K562 (cell line): ENCODE measurements at regions not wholly inside any gene's neighbourhood (a gene's known extent, or its start where the extent isn't known, plus 50 kb on each side); places are given as distances from the start of the nearest gene placed in this dataset.

Source experiments
- ATAC-seq: fragments of 200-7000 bp; cut with Tn5 transposase; 3 replicates; pipeline ENCODE4 v1.9.1; 2020; ENCODE audit warnings: moderate library complexity
- BruUV-seq: library from RNA; stranded (reverse); fragments of 400-500 nt; replicated peaks from 2 replicates; lab custom pipeline; 2021; lab: Mats Ljungman, UMichigan
- CTCF ChIA-PET: fragments of 300-600 bp; formaldehyde crosslinking; extraction: SDS; loops from one replicate; lab custom pipeline; 2021; ENCODE audit warnings: low intra/inter-chr PET ratio; lab: Yijun Ruan, JAX
- POLR2A ChIA-PET: fragments of 300-600, 350-650 bp; sonication (Branson Sonifier 250); formaldehyde crosslinking; extraction: SDS; loops from one replicate; lab custom pipeline; 2021; ENCODE audit warnings: antibody characterized with exemption, inconsistent platforms; lab: Yijun Ruan, JAX
- DNase-seq, 4 experiments: peaks; one replicate each; pipeline versions ENCODE4 v3.0.0 to v3.0.0-alpha.2; 2011 to 2018; ENCODE audit warnings: low spot score in 3 of 4, mixed read lengths in 3 of 4; ENCODE audit errors: extremely low read depth in 1 of 4
- FAIRE-seq: peaks from 2 replicates; lab custom pipeline; 2011; peaks lifted over from hg19 to GRCh38; lab: Jason Lieb, UNC
- H2AFZ ChIP-seq: 2 replicates; pipeline ENCODE4 v1.6.0; 2011; ENCODE audit warnings: low read depth, low read length, control low read depth, inconsistent platforms
- H3K27ac ChIP-seq: fragments of 200-600 bp; 3 replicates; pipeline ENCODE4 v1.8.0; 2011; ENCODE audit warnings: low read depth, mild to moderate bottlenecking, control low read depth, inconsistent platforms, low read length, moderate library complexity, mixed read lengths; ENCODE audit errors: extremely low read depth
- H3K27me3 ChIP-seq, 2 experiments: fragments of 300-600 bp in 1 of 2; 2 replicates in 1 of 2; 3 replicates in 1 of 2; pipeline versions ENCODE4 v1.6.0 to v1.8.0; 2011; ENCODE audit warnings: inconsistent platforms in 2 of 2, low read length in 2 of 2, mild to moderate bottlenecking in 1 of 2, mixed read lengths in 1 of 2, moderate library complexity in 1 of 2; ENCODE audit not compliant: control insufficient read depth in 2 of 2, insufficient read depth in 2 of 2
- H3K36me3 ChIP-seq: fragments of 300-600 bp; 3 replicates; pipeline ENCODE4 v1.8.0; 2011; ENCODE audit warnings: mild to moderate bottlenecking, low read length, inconsistent platforms; ENCODE audit not compliant: control insufficient read depth, insufficient read depth
- H3K4me1 ChIP-seq, 2 experiments: fragments of 200-600 bp in 1 of 2; replicated peaks in 1 of 2; 2 replicates in 1 of 2; 3 replicates in 1 of 2; pipeline versions ENCODE4 v1.5.1 to v1.8.0; 2011; ENCODE audit warnings: inconsistent platforms in 2 of 2, low read length in 2 of 2, mild to moderate bottlenecking in 1 of 2, mixed read lengths in 1 of 2, moderate library complexity in 1 of 2; ENCODE audit not compliant: control insufficient read depth in 2 of 2, insufficient read depth in 2 of 2
- H3K4me2 ChIP-seq: 2 replicates; pipeline ENCODE4 v1.6.1; 2011; ENCODE audit warnings: low read length, control low read depth, inconsistent platforms, mixed read lengths; ENCODE audit not compliant: insufficient read depth
- H3K4me3 ChIP-seq: fragments of 200-600 bp; sonication (generic), shearing (Covaris generic); 2 replicates; pipeline ENCODE4 v1.5.1; 2016; ENCODE audit warnings: control low read depth, inconsistent platforms
- H3K79me2 ChIP-seq: fragments of 200-600 bp; 3 replicates; pipeline ENCODE4 v1.8.0; 2011; ENCODE audit warnings: low read length, inconsistent platforms; ENCODE audit not compliant: control insufficient read depth, insufficient read depth
- H3K9ac ChIP-seq, 2 experiments: 2 replicates each; pipeline versions ENCODE4 v1.6.0 to v1.6.1; 2011; ENCODE audit warnings: low read depth in 2 of 2, low read length in 2 of 2, control low read depth in 1 of 2, inconsistent platforms in 1 of 2, mild to moderate bottlenecking in 1 of 2, mixed read lengths in 1 of 2; ENCODE audit not compliant: insufficient read depth in 1 of 2
- H3K9me1 ChIP-seq: one replicate; pipeline ENCODE4 v1.6.0; 2011; ENCODE audit warnings: inconsistent platforms, mild to moderate bottlenecking, low read length, moderate library complexity; ENCODE audit not compliant: control insufficient read depth, insufficient read depth
- H3K9me3 ChIP-seq: replicated peaks from 2 replicates; pipeline ENCODE4 v1.5.1; 2011; ENCODE audit warnings: low read depth, low read length, inconsistent platforms; ENCODE audit not compliant: control insufficient read depth, insufficient read depth
- H4K20me1 ChIP-seq: replicated peaks from 2 replicates; pipeline ENCODE4 v1.6.1; 2011; ENCODE audit warnings: low read length, inconsistent platforms, mixed read lengths; ENCODE audit not compliant: control insufficient read depth, insufficient read depth
- CHCHD3 ChIP-seq: fragments of 250-450 bp; sonication (Bioruptor Pico); IDR thresholded peaks from 2 replicates; pipeline ENCODE4 v2.1.2; 2022; ENCODE audit warnings: mild to moderate bottlenecking
- PCBP1 ChIP-seq: fragments of 200-400 bp; formaldehyde crosslinking; IDR thresholded peaks from 2 replicates; pipeline ENCODE4 v1.6.1; 2018; ENCODE audit warnings: mild to moderate bottlenecking, low read depth, low read length; ENCODE audit not compliant: poor library complexity, severe bottlenecking
- TEAD2 ChIP-seq: fragments of 450-650 bp; IDR thresholded peaks from 2 replicates; pipeline ENCODE4 v1.6.1; 2016; ENCODE audit warnings: missing genetic modification characterization, control low read depth, missing compliant biosample characterization
- YBX1 ChIP-seq: fragments of 450-650 bp; IDR thresholded peaks from 2 replicates; pipeline ENCODE4 v1.7.1; 2016; ENCODE audit warnings: mild to moderate bottlenecking
- ZNF445 ChIP-seq: fragments of 250-450 bp; sonication (Bioruptor Pico); IDR thresholded peaks from 2 replicates; pipeline ENCODE4 v1.4.0; 2020; ENCODE audit warnings: low read depth, mild to moderate bottlenecking, moderate library complexity
- ZNF57 ChIP-seq: fragments of 450-650 bp; formaldehyde crosslinking; IDR thresholded peaks from 2 replicates; pipeline ENCODE4 v1.4.0; 2020; ENCODE audit warnings: mild to moderate bottlenecking, moderate library complexity
- WGBS: fragments of 100-300 bp; shearing (Covaris generic); methylation state at CpG from one replicate; pipeline ENCODE4 v1.1.6; 2016; ENCODE audit warnings: low coverage, mixed read lengths; ENCODE audit not compliant: insufficient coverage; ENCODE audit errors: missing lambda C conversion rate; 5-methylcytosine and 5-hydroxymethylcytosine counted together
- in situ Hi-C: fragments of 300-500 bp; cut with MboI; formaldehyde crosslinking; loops from 4 replicates; pipeline ENCODE4 v1.15.0; 2018; ENCODE audit warnings: inconsistent platforms, mixed read lengths
- intact Hi-C: fragments of 100-400 bp; cut with micrococcal nuclease; formaldehyde crosslinking; loops from 2 replicates; pipeline ENCODE4 v1.14.2; 2022
- TF ChIP-seq, protein P1 (sequence below): fragments of 450-650 bp; formaldehyde crosslinking; IDR thresholded peaks from 2 replicates; pipeline ENCODE4 v1.4.0; 2020; ENCODE audit warnings: mild to moderate bottlenecking, moderate library complexity
- TF ChIP-seq, protein P2 (sequence below): fragments of 450-650 bp; IDR thresholded peaks from 2 replicates; pipeline ENCODE4 v1.6.1; 2016; ENCODE audit warnings: borderline replicate concordance
- TF ChIP-seq, protein P3 (sequence below): fragments of 200-600 bp; sonication (generic); IDR thresholded peaks from one replicate; pipeline ENCODE4 v1.6.1; 2012; ENCODE audit warnings: mild to moderate bottlenecking, low read depth, low read length, inconsistent platforms

DNA sequence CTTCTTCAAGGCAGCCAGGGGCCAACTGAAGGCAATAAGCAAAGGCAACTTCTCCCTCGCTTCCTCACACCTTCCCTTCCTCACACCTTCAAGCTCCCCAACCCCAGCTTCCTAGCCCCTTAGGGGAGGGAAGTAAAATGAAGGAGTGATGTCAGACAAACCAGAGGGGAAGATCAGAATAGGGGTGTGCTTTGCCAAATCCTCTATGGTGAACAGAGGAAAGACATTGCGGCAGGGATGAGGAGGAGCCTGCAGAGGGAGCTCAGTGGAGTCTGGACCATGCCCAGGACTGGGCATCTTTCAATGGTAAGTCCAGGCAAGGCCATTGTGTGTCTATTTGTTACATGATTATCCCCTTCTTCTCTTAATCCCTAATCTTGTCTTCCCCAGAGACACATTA is 164.0 kb downstream of the TSHZ3 start:
- H3K27ac ChIP-seq, result no peak overlapping the region
- ATAC-seq (no peak), FAIRE-seq (no peak), DNase-seq (no peak)
- ChIA-PET POLR2A (interaction anchor here (1.3 kb wide), 1 partner anchor 8 kb away, joined by 3 read pairs; no protein-coding TSS in a partner anchor), CTCF (no interaction called here)
- no TSS peak for BruUV-seq
- H3K79me2 ChIP-seq, result no peaks in the 10 kb centered on the region
- no peak overlapping the region for H3K4me2 ChIP-seq
- 4% methylated on average over 2 of the region's 2 CpGs for WGBS
- H3K9me1 ChIP-seq, result no peaks in the 10 kb centered on the region
- intact Hi-C loops, result no loop called here
- no peaks in the 10 kb centered on the region for H4K20me1 ChIP-seq
- no peak overlapping the region for H3K4me3 ChIP-seq
- no peaks in the 10 kb centered on the region for H3K9me3 ChIP-seq
- H3K9ac ChIP-seq, result no peak overlapping the region
- H3K27me3 ChIP-seq, result no peaks in the 10 kb centered on the region
- H2AFZ ChIP-seq, result no peak overlapping the region
- H3K4me1 ChIP-seq, result no peaks in the 10 kb centered on the region
- no peaks in the 10 kb centered on the region for H3K36me3 ChIP-seq
- in situ Hi-C loops, result no loop called here
- TF ChIP-seq YBX1 (no peak), PCBP1 (no peak), CHCHD3 (no peak), ZNF445 (CRISPR knock-in tag) (no peak), TEAD2 (tag) (no peak), ZNF57 (no peak)
- TF ChIP-seq, protein P1, sequence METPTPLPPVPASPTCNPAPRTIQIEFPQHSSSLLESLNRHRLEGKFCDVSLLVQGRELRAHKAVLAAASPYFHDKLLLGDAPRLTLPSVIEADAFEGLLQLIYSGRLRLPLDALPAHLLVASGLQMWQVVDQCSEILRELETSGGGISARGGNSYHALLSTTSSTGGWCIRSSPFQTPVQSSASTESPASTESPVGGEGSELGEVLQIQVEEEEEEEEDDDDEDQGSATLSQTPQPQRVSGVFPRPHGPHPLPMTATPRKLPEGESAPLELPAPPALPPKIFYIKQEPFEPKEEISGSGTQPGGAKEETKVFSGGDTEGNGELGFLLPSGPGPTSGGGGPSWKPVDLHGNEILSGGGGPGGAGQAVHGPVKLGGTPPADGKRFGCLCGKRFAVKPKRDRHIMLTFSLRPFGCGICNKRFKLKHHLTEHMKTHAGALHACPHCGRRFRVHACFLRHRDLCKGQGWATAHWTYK (CRISPR knock-in tag), result no peak
- TF ChIP-seq, protein P2, sequence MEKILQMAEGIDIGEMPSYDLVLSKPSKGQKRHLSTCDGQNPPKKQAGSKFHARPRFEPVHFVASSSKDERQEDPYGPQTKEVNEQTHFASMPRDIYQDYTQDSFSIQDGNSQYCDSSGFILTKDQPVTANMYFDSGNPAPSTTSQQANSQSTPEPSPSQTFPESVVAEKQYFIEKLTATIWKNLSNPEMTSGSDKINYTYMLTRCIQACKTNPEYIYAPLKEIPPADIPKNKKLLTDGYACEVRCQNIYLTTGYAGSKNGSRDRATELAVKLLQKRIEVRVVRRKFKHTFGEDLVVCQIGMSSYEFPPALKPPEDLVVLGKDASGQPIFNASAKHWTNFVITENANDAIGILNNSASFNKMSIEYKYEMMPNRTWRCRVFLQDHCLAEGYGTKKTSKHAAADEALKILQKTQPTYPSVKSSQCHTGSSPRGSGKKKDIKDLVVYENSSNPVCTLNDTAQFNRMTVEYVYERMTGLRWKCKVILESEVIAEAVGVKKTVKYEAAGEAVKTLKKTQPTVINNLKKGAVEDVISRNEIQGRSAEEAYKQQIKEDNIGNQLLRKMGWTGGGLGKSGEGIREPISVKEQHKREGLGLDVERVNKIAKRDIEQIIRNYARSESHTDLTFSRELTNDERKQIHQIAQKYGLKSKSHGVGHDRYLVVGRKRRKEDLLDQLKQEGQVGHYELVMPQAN, result no peak
- TF ChIP-seq, protein P3, sequence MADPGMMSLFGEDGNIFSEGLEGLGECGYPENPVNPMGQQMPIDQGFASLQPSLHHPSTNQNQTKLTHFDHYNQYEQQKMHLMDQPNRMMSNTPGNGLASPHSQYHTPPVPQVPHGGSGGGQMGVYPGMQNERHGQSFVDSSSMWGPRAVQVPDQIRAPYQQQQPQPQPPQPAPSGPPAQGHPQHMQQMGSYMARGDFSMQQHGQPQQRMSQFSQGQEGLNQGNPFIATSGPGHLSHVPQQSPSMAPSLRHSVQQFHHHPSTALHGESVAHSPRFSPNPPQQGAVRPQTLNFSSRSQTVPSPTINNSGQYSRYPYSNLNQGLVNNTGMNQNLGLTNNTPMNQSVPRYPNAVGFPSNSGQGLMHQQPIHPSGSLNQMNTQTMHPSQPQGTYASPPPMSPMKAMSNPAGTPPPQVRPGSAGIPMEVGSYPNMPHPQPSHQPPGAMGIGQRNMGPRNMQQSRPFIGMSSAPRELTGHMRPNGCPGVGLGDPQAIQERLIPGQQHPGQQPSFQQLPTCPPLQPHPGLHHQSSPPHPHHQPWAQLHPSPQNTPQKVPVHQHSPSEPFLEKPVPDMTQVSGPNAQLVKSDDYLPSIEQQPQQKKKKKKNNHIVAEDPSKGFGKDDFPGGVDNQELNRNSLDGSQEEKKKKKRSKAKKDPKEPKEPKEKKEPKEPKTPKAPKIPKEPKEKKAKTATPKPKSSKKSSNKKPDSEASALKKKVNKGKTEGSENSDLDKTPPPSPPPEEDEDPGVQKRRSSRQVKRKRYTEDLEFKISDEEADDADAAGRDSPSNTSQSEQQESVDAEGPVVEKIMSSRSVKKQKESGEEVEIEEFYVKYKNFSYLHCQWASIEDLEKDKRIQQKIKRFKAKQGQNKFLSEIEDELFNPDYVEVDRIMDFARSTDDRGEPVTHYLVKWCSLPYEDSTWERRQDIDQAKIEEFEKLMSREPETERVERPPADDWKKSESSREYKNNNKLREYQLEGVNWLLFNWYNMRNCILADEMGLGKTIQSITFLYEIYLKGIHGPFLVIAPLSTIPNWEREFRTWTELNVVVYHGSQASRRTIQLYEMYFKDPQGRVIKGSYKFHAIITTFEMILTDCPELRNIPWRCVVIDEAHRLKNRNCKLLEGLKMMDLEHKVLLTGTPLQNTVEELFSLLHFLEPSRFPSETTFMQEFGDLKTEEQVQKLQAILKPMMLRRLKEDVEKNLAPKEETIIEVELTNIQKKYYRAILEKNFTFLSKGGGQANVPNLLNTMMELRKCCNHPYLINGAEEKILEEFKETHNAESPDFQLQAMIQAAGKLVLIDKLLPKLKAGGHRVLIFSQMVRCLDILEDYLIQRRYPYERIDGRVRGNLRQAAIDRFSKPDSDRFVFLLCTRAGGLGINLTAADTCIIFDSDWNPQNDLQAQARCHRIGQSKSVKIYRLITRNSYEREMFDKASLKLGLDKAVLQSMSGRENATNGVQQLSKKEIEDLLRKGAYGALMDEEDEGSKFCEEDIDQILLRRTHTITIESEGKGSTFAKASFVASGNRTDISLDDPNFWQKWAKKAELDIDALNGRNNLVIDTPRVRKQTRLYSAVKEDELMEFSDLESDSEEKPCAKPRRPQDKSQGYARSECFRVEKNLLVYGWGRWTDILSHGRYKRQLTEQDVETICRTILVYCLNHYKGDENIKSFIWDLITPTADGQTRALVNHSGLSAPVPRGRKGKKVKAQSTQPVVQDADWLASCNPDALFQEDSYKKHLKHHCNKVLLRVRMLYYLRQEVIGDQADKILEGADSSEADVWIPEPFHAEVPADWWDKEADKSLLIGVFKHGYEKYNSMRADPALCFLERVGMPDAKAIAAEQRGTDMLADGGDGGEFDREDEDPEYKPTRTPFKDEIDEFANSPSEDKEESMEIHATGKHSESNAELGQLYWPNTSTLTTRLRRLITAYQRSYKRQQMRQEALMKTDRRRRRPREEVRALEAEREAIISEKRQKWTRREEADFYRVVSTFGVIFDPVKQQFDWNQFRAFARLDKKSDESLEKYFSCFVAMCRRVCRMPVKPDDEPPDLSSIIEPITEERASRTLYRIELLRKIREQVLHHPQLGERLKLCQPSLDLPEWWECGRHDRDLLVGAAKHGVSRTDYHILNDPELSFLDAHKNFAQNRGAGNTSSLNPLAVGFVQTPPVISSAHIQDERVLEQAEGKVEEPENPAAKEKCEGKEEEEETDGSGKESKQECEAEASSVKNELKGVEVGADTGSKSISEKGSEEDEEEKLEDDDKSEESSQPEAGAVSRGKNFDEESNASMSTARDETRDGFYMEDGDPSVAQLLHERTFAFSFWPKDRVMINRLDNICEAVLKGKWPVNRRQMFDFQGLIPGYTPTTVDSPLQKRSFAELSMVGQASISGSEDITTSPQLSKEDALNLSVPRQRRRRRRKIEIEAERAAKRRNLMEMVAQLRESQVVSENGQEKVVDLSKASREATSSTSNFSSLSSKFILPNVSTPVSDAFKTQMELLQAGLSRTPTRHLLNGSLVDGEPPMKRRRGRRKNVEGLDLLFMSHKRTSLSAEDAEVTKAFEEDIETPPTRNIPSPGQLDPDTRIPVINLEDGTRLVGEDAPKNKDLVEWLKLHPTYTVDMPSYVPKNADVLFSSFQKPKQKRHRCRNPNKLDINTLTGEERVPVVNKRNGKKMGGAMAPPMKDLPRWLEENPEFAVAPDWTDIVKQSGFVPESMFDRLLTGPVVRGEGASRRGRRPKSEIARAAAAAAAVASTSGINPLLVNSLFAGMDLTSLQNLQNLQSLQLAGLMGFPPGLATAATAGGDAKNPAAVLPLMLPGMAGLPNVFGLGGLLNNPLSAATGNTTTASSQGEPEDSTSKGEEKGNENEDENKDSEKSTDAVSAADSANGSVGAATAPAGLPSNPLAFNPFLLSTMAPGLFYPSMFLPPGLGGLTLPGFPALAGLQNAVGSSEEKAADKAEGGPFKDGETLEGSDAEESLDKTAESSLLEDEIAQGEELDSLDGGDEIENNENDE, result no peak
